Chondrocyte (in vitro differentiated cells): ENCODE measurements at regions not wholly inside any gene's neighbourhood (a gene's known extent, or its start where the extent isn't known, plus 50 kb on each side); places are given as distances from the start of the nearest gene placed in this dataset.
"Not testable (repeated sequence)": the region's sequence is repeated elsewhere in the genome, so short reads cannot be mapped to it uniquely, and the experiment has no call there.

Experiments used
- DNase-seq: peaks from one replicate; pipeline ENCODE4 v3.0.0; 2021; ENCODE audit warnings: mixed read lengths, low spot score
- H3K27ac Mint-ChIP-seq: one replicate; pipeline ENCODE4 v1.8.0; 2021; ENCODE audit warnings: mild to moderate bottlenecking, moderate library complexity, mixed read lengths; ENCODE audit not compliant: unreplicated experiment
- H3K27me3 Mint-ChIP-seq: 2 replicates; pipeline ENCODE4 v1.8.0; 2021; ENCODE audit warnings: low read depth, mixed read lengths
- H3K36me3 Mint-ChIP-seq: 2 replicates; pipeline ENCODE4 v1.8.0; 2021; ENCODE audit warnings: low read depth, mixed read lengths
- H3K4me1 Mint-ChIP-seq: 2 replicates; pipeline ENCODE4 v1.8.0; 2021; ENCODE audit warnings: low read depth, mild to moderate bottlenecking, mixed read lengths
- H3K4me3 Mint-ChIP-seq: one replicate; pipeline ENCODE4 v1.8.0; 2021; ENCODE audit warnings: mild to moderate bottlenecking, moderate library complexity, mixed read lengths; ENCODE audit not compliant: unreplicated experiment
- H3K9me3 Mint-ChIP-seq: 2 replicates; pipeline ENCODE4 v1.8.0; 2021; ENCODE audit warnings: low read depth, mixed read lengths
- CTCF ChIP-seq: fragments of 200-600 bp; sonication (generic); IDR thresholded peaks from 2 replicates; pipeline ENCODE4 v1.5.0; 2021; ENCODE audit warnings: antibody characterized with exemption, mild to moderate bottlenecking, moderate library complexity

GRCh38 chr6:27778625-27779417, 133.4 kb downstream of the OR2B2 start:
- Mint-ChIP-seq H3K27ac (no peak overlapping the region), H3K4me1 (no peaks in the 10 kb centered on the region), H3K9me3 (no peaks in the 10 kb centered on the region), H3K4me3 (no peak overlapping the region), H3K36me3 (peaks cover 2% of the 10 kb centered on the region), H3K27me3 (peaks cover 26% of the 10 kb centered on the region)
- no peak for TF ChIP-seq CTCF
- no peak for DNase-seq

GRCh38 chr6:27777614-27778355, 134.4 kb downstream of the OR2B2 start:
- Mint-ChIP-seq H3K36me3 (peaks cover 2% of the 10 kb centered on the region), H3K27ac (no peak overlapping the region), H3K27me3 (peaks cover 26% of the 10 kb centered on the region), H3K4me1 (no peaks in the 10 kb centered on the region), H3K4me3 (no peak overlapping the region), H3K9me3 (no peaks in the 10 kb centered on the region)
- no peak for TF ChIP-seq CTCF
- no peak for DNase-seq

- Mint-ChIP-seq H3K36me3 (peaks cover 2% of the 10 kb centered on the region), H3K9me3 (no peaks in the 10 kb centered on the region), H3K27me3 (peaks cover 26% of the 10 kb centered on the region), H3K4me1 (peaks cover 3% of the 10 kb centered on the region), H3K4me3 (no peak overlapping the region), H3K27ac (no peak overlapping the region)
- TF ChIP-seq CTCF, result no peak
- DNase-seq, result no peak
Measured at GRCh38 chr6:27777126-27777525, 135.1 kb downstream of the OR2B2 start.

GRCh38 chr6:27776504-27776903, 135.7 kb downstream of the OR2B2 start:
- peaks cover 6% of the 10 kb centered on the region for H3K4me1 Mint-ChIP-seq
- no peak overlapping the region for H3K27ac Mint-ChIP-seq
- no peak for TF ChIP-seq CTCF
- no peak for DNase-seq
- H3K4me3 Mint-ChIP-seq, result no peak overlapping the region
- H3K27me3 Mint-ChIP-seq, result peaks cover 27% of the 10 kb centered on the region
- peaks cover 2% of the 10 kb centered on the region for H3K36me3 Mint-ChIP-seq
- H3K9me3 Mint-ChIP-seq, result no peaks in the 10 kb centered on the region

GRCh38 chr6:27775796-27776184, 136.4 kb downstream of the OR2B2 start:
- peaks cover 6% of the 10 kb centered on the region for H3K4me1 Mint-ChIP-seq
- H3K36me3 Mint-ChIP-seq, result peaks cover 2% of the 10 kb centered on the region
- H3K27ac Mint-ChIP-seq, result no peak overlapping the region
- DNase-seq, result no peak
- no peak overlapping the region for H3K4me3 Mint-ChIP-seq
- no peak for TF ChIP-seq CTCF
- peaks cover 33% of the 10 kb centered on the region for H3K27me3 Mint-ChIP-seq
- H3K9me3 Mint-ChIP-seq, result no peaks in the 10 kb centered on the region

- H3K9me3 Mint-ChIP-seq, H3K27ac Mint-ChIP-seq, H3K4me1 Mint-ChIP-seq, H3K4me3 Mint-ChIP-seq, H3K36me3 Mint-ChIP-seq, DNase-seq: not testable (repeated sequence)
- peaks cover 36% of the 10 kb centered on the region for H3K27me3 Mint-ChIP-seq
Measured at GRCh38 chr6:27775138-27775795, 136.9 kb downstream of the OR2B2 start.

GRCh38 chr6:27774264-27774600, 138.0 kb downstream of the OR2B2 start:
- not testable (repeated sequence) for H3K36me3 Mint-ChIP-seq, H3K9me3 Mint-ChIP-seq, DNase-seq, H3K27ac Mint-ChIP-seq, H3K4me1 Mint-ChIP-seq, H3K4me3 Mint-ChIP-seq
- peaks cover 37% of the 10 kb centered on the region for H3K27me3 Mint-ChIP-seq
